Ishikawa (cell line): ENCODE measurements at regions not wholly inside any gene's neighbourhood (a gene's known extent, or its start where the extent isn't known, plus 50 kb on each side); places are given as distances from the start of the nearest gene placed in this dataset.

Source experiments
- CEBPB ChIP-seq: IDR thresholded peaks from 2 replicates; pipeline ENCODE4 v1.6.1; 2012
- EGR1 ChIP-seq: IDR thresholded peaks from 2 replicates; pipeline ENCODE4 v1.6.1; 2012
- FOXM1 ChIP-seq: IDR thresholded peaks from 2 replicates; pipeline ENCODE4 v1.6.1; 2012; ENCODE audit warnings: low read depth, borderline replicate concordance
- MAX ChIP-seq: IDR thresholded peaks from 2 replicates; pipeline ENCODE4 v1.6.1; 2012
- NFIC ChIP-seq: IDR thresholded peaks from 2 replicates; pipeline ENCODE4 v1.6.1; 2012
- RAD21 ChIP-seq: IDR thresholded peaks from 2 replicates; pipeline ENCODE4 v1.6.1; 2012; ENCODE audit warnings: low read depth
- TAF1 ChIP-seq: IDR thresholded peaks from 2 replicates; pipeline ENCODE4 v1.6.1; 2012; ENCODE audit warnings: low read depth, mild to moderate bottlenecking
- TCF12 ChIP-seq: IDR thresholded peaks from 2 replicates; pipeline ENCODE4 v1.6.1; 2012; ENCODE audit warnings: low read depth
- YY1 ChIP-seq: IDR thresholded peaks from 2 replicates; pipeline ENCODE4 v1.6.1; 2012; ENCODE audit warnings: low read depth
- ZBTB7A ChIP-seq: IDR thresholded peaks from 2 replicates; pipeline ENCODE4 v1.6.1; 2012; ENCODE audit warnings: low read depth
- TF ChIP-seq, protein P1 (sequence below): IDR thresholded peaks from 2 replicates; pipeline ENCODE4 v1.6.1; 2012
- TF ChIP-seq, protein P2 (sequence below): IDR thresholded peaks from 2 replicates; pipeline ENCODE4 v1.6.1; 2012; ENCODE audit warnings: low read depth, mild to moderate bottlenecking

DNA sequence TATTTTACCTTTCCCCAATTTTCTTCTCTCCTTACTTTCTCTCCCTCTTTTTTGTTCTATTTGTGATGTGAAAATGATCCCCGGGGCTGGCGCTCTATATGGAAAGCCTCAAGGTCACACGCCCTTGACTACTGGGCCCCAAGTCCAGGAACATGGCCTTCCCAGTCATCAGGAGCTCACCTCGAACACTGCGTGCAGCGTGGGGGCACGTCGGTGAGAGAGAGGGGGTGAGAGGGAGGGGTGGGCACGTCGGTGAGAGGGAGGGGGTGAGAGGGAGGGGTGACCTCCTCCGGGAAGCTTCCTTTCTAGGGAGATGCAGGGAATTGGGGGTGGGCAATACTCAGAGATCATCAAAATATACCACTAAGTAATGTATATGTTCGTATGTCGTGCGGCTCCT is 94.6 kb upstream of the TMPRSS2 start:
- TF ChIP-seq, protein P1, sequence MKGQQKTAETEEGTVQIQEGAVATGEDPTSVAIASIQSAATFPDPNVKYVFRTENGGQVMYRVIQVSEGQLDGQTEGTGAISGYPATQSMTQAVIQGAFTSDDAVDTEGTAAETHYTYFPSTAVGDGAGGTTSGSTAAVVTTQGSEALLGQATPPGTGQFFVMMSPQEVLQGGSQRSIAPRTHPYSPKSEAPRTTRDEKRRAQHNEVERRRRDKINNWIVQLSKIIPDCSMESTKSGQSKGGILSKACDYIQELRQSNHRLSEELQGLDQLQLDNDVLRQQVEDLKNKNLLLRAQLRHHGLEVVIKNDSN, result no peak
- TF ChIP-seq YY1 (no peak), RAD21 (no peak), CEBPB (no peak), EGR1 (no peak), TCF12 (no peak), NFIC (no peak), FOXM1 (no peak), TAF1 (no peak), ZBTB7A (no peak), MAX (no peak)
- TF ChIP-seq, protein P2, sequence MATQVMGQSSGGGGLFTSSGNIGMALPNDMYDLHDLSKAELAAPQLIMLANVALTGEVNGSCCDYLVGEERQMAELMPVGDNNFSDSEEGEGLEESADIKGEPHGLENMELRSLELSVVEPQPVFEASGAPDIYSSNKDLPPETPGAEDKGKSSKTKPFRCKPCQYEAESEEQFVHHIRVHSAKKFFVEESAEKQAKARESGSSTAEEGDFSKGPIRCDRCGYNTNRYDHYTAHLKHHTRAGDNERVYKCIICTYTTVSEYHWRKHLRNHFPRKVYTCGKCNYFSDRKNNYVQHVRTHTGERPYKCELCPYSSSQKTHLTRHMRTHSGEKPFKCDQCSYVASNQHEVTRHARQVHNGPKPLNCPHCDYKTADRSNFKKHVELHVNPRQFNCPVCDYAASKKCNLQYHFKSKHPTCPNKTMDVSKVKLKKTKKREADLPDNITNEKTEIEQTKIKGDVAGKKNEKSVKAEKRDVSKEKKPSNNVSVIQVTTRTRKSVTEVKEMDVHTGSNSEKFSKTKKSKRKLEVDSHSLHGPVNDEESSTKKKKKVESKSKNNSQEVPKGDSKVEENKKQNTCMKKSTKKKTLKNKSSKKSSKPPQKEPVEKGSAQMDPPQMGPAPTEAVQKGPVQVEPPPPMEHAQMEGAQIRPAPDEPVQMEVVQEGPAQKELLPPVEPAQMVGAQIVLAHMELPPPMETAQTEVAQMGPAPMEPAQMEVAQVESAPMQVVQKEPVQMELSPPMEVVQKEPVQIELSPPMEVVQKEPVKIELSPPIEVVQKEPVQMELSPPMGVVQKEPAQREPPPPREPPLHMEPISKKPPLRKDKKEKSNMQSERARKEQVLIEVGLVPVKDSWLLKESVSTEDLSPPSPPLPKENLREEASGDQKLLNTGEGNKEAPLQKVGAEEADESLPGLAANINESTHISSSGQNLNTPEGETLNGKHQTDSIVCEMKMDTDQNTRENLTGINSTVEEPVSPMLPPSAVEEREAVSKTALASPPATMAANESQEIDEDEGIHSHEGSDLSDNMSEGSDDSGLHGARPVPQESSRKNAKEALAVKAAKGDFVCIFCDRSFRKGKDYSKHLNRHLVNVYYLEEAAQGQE, result no peak
